GM23338 (cell line): ENCODE measurements at regions not wholly inside any gene's neighbourhood (a gene's known extent, or its start where the extent isn't known, plus 50 kb on each side); places are given as distances from the start of the nearest gene placed in this dataset.

Experiments used
- EZH2 ChIP-seq: fragments of 200-600 bp; sonication (generic); IDR thresholded peaks from one replicate; pipeline ENCODE4 v1.8.0; 2017; ENCODE audit warnings: antibody characterized with exemption, mild to moderate bottlenecking, low read depth; ENCODE audit not compliant: unreplicated experiment
- POLR2AphosphoS5 ChIP-seq: IDR thresholded peaks from 2 replicates; pipeline ENCODE4 v1.6.1; 2016; ENCODE audit warnings: antibody characterized with exemption, low read depth
- TF ChIP-seq, protein P1 (sequence below), 2 experiments: fragments of 200-600 bp in 1 of 2; sonication (generic) in 1 of 2; conservative IDR thresholded peaks; 2 replicates each; pipeline versions ENCODE4 v1.5.1 to v1.6.1; 2016 to 2017; ENCODE audit warnings: antibody characterized with exemption in 2 of 2, low read depth in 2 of 2, mild to moderate bottlenecking in 2 of 2, moderate library complexity in 1 of 2
- TF ChIP-seq, protein P2 (sequence below): IDR thresholded peaks from one replicate; pipeline ENCODE4 v1.6.1; 2018; ENCODE audit warnings: antibody characterized with exemption; ENCODE audit not compliant: unreplicated experiment

DNA sequence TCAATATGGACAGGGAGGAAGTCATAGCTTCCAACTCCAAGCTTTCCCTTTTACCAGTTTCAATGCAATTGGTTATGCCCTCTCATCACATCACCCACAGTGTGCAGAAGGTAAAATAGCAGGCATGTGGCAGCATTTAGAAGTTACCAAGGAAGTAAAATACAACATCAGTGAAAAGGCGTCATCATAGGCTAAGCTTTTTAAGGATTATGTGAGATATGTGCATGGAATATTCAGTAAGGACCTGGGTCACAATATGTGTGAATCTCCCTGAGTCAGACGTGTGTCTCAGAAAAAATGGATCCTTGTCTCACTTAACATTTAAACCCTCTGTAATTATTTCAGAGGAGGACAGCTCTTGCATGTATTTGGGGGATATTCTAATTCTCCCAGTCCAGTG is 522.8 kb upstream of the POM121L12 start:
- no peak for TF ChIP-seq POLR2AphosphoS5
- TF ChIP-seq, protein P1, sequence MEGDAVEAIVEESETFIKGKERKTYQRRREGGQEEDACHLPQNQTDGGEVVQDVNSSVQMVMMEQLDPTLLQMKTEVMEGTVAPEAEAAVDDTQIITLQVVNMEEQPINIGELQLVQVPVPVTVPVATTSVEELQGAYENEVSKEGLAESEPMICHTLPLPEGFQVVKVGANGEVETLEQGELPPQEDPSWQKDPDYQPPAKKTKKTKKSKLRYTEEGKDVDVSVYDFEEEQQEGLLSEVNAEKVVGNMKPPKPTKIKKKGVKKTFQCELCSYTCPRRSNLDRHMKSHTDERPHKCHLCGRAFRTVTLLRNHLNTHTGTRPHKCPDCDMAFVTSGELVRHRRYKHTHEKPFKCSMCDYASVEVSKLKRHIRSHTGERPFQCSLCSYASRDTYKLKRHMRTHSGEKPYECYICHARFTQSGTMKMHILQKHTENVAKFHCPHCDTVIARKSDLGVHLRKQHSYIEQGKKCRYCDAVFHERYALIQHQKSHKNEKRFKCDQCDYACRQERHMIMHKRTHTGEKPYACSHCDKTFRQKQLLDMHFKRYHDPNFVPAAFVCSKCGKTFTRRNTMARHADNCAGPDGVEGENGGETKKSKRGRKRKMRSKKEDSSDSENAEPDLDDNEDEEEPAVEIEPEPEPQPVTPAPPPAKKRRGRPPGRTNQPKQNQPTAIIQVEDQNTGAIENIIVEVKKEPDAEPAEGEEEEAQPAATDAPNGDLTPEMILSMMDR (conservative IDR thresholded peaks at IDR 0.05; ENCODE audit: low read depth in 2 of 2): no peak
- TF ChIP-seq, protein P2, sequence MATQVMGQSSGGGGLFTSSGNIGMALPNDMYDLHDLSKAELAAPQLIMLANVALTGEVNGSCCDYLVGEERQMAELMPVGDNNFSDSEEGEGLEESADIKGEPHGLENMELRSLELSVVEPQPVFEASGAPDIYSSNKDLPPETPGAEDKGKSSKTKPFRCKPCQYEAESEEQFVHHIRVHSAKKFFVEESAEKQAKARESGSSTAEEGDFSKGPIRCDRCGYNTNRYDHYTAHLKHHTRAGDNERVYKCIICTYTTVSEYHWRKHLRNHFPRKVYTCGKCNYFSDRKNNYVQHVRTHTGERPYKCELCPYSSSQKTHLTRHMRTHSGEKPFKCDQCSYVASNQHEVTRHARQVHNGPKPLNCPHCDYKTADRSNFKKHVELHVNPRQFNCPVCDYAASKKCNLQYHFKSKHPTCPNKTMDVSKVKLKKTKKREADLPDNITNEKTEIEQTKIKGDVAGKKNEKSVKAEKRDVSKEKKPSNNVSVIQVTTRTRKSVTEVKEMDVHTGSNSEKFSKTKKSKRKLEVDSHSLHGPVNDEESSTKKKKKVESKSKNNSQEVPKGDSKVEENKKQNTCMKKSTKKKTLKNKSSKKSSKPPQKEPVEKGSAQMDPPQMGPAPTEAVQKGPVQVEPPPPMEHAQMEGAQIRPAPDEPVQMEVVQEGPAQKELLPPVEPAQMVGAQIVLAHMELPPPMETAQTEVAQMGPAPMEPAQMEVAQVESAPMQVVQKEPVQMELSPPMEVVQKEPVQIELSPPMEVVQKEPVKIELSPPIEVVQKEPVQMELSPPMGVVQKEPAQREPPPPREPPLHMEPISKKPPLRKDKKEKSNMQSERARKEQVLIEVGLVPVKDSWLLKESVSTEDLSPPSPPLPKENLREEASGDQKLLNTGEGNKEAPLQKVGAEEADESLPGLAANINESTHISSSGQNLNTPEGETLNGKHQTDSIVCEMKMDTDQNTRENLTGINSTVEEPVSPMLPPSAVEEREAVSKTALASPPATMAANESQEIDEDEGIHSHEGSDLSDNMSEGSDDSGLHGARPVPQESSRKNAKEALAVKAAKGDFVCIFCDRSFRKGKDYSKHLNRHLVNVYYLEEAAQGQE: no peak
- no peak for TF ChIP-seq EZH2
